GM18520 (cell line): ENCODE measurements at regions not wholly inside any gene's neighbourhood (a gene's known extent, or its start where the extent isn't known, plus 50 kb on each side); places are given as distances from the start of the nearest gene placed in this dataset.
"Not testable (repeated sequence)": the region's sequence is repeated elsewhere in the genome, so short reads cannot be mapped to it uniquely, and the experiment has no call there.

ENCODE experiments used
- ATAC-seq: cut with Tn5 transposase; IDR thresholded peaks from one replicate; pipeline ENCODE4 v1.9.1; 2021; ENCODE audit not compliant: unreplicated experiment

GRCh38 chr6:113017353-113017752 is 670.2 kb downstream of the RFPL4B start:
- ATAC-seq, result no peak

GRCh38 chr6:113018351-113019151 is 671.4 kb downstream of the RFPL4B start:
- ATAC-seq, result no peak

GRCh38 chr6:113019176-113019575 is 672.0 kb downstream of the RFPL4B start:
- ATAC-seq, result no peak

- no peak for ATAC-seq
Measured at GRCh38 chr6:113027780-113028179, 680.6 kb downstream of the RFPL4B start.

- ATAC-seq, result not testable (repeated sequence)
Measured at GRCh38 chr6:113029161-113029560, 682.0 kb downstream of the RFPL4B start.

- no peak for ATAC-seq
Measured at GRCh38 chr6:113031591-113032238, 684.6 kb downstream of the RFPL4B start.

GRCh38 chr6:113039005-113039404 is 691.9 kb downstream of the RFPL4B start:
- no peak for ATAC-seq

- no peak for ATAC-seq
Measured at GRCh38 chr6:113047148-113047547, 700.0 kb downstream of the RFPL4B start.

GRCh38 chr6:113047932-113048331 is 700.8 kb downstream of the RFPL4B start:
- no peak for ATAC-seq

GRCh38 chr6:113048741-113049140 is 701.6 kb downstream of the RFPL4B start:
- no peak for ATAC-seq

- ATAC-seq, result no peak
Measured at GRCh38 chr6:113049190-113049589, 702.1 kb downstream of the RFPL4B start.

- no peak for ATAC-seq
Measured at GRCh38 chr6:113050010-113050858, 703.1 kb downstream of the RFPL4B start.

GRCh38 chr6:113050979-113051378 is 703.8 kb downstream of the RFPL4B start:
- ATAC-seq, result no peak

GRCh38 chr6:113052506-113052905 is 705.4 kb downstream of the RFPL4B start:
- no peak for ATAC-seq

GRCh38 chr6:113055061-113055460 is 707.9 kb downstream of the RFPL4B start:
- ATAC-seq, result no peak

- ATAC-seq, result no peak
Measured at GRCh38 chr6:113055998-113056397, 708.9 kb downstream of the RFPL4B start.

GRCh38 chr6:113057567-113058053 is 710.5 kb downstream of the RFPL4B start:
- ATAC-seq, result no peak

- ATAC-seq, result no peak
Measured at GRCh38 chr6:113060664-113061063, 713.5 kb downstream of the RFPL4B start.

GRCh38 chr6:113065611-113066010 is 718.5 kb downstream of the RFPL4B start:
- no peak for ATAC-seq

GRCh38 chr6:113067612-113068275 is 720.6 kb downstream of the RFPL4B start:
- ATAC-seq, result no peak

GRCh38 chr6:113068570-113068969 is 721.4 kb downstream of the RFPL4B start:
- ATAC-seq, result no peak
